ENCODE measurements at regions not wholly inside any gene's neighbourhood (a gene's known extent, or its start where the extent isn't known, plus 50 kb on each side); places are given as distances from the start of the nearest gene placed in this dataset.

- TF ChIP-seq POLR2AphosphoS5 (IDR thresholded peaks at IDR 0.05; ENCODE audit: low read depth, low read length) = no peak
- no peak for TF ChIP-seq SP1 (IDR thresholded peaks at IDR 0.05; ENCODE audit: low read depth)
- TF ChIP-seq, protein P1, sequence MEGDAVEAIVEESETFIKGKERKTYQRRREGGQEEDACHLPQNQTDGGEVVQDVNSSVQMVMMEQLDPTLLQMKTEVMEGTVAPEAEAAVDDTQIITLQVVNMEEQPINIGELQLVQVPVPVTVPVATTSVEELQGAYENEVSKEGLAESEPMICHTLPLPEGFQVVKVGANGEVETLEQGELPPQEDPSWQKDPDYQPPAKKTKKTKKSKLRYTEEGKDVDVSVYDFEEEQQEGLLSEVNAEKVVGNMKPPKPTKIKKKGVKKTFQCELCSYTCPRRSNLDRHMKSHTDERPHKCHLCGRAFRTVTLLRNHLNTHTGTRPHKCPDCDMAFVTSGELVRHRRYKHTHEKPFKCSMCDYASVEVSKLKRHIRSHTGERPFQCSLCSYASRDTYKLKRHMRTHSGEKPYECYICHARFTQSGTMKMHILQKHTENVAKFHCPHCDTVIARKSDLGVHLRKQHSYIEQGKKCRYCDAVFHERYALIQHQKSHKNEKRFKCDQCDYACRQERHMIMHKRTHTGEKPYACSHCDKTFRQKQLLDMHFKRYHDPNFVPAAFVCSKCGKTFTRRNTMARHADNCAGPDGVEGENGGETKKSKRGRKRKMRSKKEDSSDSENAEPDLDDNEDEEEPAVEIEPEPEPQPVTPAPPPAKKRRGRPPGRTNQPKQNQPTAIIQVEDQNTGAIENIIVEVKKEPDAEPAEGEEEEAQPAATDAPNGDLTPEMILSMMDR (IDR thresholded peaks at IDR 0.05 in 2 of 3, conservative IDR thresholded peaks at IDR 0.05 in 1 of 3; ENCODE audit: borderline replicate concordance in 1 of 3, insufficient read depth in 1 of 3, low read depth in 2 of 3, low read length in 2 of 3) = no peak
- TF ChIP-seq POLR2A (IDR thresholded peaks at IDR 0.05; ENCODE audit: borderline replicate concordance, extremely low read depth, insufficient read depth, insufficient read length) = no peak
- no peak for TF ChIP-seq FOSL1 (IDR thresholded peaks at IDR 0.05; ENCODE audit: low read depth)
Measured at GRCh38 chr12:33560653-33561208, 121.1 kb upstream of the SYT10 start.

All from HCT116 (cell line).